ENCODE measurements at regions not wholly inside any gene's neighbourhood (a gene's known extent, or its start where the extent isn't known, plus 50 kb on each side); places are given as distances from the start of the nearest gene placed in this dataset.

DNA sequence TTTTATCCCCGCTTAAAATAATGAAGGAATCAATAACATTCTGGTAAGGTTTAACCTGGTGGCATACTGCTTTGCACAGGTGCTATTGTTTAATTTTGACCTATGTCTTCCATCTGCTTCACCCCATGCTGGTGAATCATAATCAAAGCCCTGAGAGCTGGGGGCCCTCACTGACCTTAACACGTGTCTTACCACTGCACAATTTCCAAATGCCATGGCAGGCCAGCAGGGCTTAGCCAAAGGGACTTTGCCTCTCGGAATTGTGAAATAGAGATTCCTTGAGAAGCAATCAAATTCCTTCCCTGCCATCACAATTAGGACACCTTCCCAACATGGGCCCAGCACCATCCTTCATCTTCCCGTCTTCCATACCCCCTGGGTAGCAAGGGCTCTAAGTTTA lies 242.6 kb upstream of the THBS1 start:
- no peak overlapping the region for H3K4me2 ChIP-seq (ENCODE audit: low read length)
- TF ChIP-seq, protein P1, sequence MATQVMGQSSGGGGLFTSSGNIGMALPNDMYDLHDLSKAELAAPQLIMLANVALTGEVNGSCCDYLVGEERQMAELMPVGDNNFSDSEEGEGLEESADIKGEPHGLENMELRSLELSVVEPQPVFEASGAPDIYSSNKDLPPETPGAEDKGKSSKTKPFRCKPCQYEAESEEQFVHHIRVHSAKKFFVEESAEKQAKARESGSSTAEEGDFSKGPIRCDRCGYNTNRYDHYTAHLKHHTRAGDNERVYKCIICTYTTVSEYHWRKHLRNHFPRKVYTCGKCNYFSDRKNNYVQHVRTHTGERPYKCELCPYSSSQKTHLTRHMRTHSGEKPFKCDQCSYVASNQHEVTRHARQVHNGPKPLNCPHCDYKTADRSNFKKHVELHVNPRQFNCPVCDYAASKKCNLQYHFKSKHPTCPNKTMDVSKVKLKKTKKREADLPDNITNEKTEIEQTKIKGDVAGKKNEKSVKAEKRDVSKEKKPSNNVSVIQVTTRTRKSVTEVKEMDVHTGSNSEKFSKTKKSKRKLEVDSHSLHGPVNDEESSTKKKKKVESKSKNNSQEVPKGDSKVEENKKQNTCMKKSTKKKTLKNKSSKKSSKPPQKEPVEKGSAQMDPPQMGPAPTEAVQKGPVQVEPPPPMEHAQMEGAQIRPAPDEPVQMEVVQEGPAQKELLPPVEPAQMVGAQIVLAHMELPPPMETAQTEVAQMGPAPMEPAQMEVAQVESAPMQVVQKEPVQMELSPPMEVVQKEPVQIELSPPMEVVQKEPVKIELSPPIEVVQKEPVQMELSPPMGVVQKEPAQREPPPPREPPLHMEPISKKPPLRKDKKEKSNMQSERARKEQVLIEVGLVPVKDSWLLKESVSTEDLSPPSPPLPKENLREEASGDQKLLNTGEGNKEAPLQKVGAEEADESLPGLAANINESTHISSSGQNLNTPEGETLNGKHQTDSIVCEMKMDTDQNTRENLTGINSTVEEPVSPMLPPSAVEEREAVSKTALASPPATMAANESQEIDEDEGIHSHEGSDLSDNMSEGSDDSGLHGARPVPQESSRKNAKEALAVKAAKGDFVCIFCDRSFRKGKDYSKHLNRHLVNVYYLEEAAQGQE (IDR thresholded peaks at IDR 0.05; ENCODE audit: borderline replicate concordance): no peak
- TF ChIP-seq, protein P2, sequence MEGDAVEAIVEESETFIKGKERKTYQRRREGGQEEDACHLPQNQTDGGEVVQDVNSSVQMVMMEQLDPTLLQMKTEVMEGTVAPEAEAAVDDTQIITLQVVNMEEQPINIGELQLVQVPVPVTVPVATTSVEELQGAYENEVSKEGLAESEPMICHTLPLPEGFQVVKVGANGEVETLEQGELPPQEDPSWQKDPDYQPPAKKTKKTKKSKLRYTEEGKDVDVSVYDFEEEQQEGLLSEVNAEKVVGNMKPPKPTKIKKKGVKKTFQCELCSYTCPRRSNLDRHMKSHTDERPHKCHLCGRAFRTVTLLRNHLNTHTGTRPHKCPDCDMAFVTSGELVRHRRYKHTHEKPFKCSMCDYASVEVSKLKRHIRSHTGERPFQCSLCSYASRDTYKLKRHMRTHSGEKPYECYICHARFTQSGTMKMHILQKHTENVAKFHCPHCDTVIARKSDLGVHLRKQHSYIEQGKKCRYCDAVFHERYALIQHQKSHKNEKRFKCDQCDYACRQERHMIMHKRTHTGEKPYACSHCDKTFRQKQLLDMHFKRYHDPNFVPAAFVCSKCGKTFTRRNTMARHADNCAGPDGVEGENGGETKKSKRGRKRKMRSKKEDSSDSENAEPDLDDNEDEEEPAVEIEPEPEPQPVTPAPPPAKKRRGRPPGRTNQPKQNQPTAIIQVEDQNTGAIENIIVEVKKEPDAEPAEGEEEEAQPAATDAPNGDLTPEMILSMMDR (IDR thresholded peaks at IDR 0.05; ENCODE audit: poor library complexity, severe bottlenecking): no peak
- TF ChIP-seq RAD21 (conservative IDR thresholded peaks at IDR 0.05): no peak
- TF ChIP-seq POLR2AphosphoS5 (IDR thresholded peaks at IDR 0.05): no peak
- no peak for TF ChIP-seq MXI1 (conservative IDR thresholded peaks at IDR 0.05; ENCODE audit: poor library complexity, severe bottlenecking)
- no peak for TF ChIP-seq EP300 (conservative IDR thresholded peaks at IDR 0.05; ENCODE audit: poor library complexity, severe bottlenecking)
- TF ChIP-seq EZH2 (IDR thresholded peaks at IDR 0.05; ENCODE audit: borderline replicate concordance, insufficient read depth, low read length, poor library complexity, severe bottlenecking): no peak
- no peak for TF ChIP-seq TAF1 (IDR thresholded peaks at IDR 0.05; ENCODE audit: low read depth)
- TF ChIP-seq SMC3 (conservative IDR thresholded peaks at IDR 0.05; ENCODE audit: poor library complexity): no peak
- no peaks in the 10 kb centered on the region for H3F3A ChIP-seq (ENCODE audit: insufficient read depth, low read length, poor library complexity, severe bottlenecking)
- no peaks in the 10 kb centered on the region for H3K27me3 ChIP-seq (ENCODE audit: insufficient read depth, low read depth, low read length)
- no peak overlapping the region for H3K27ac ChIP-seq (ENCODE audit: low read length)
- H3K9me3 ChIP-seq (ENCODE audit: low read length): no peaks in the 10 kb centered on the region
- H3K36me3 ChIP-seq (ENCODE audit: insufficient read depth, low read length): no peaks in the 10 kb centered on the region
- no peaks in the 10 kb centered on the region for H3K79me2 ChIP-seq (replicated peaks; ENCODE audit: insufficient read depth, low read length)
- H3K4me3 ChIP-seq (ENCODE audit: low read length): no peak overlapping the region
- no peak overlapping the region for H3K9ac ChIP-seq (ENCODE audit: low read length)
- H2AFZ ChIP-seq (ENCODE audit: low read depth, low read length): no peak overlapping the region
- H3K9me2 ChIP-seq (ENCODE audit: insufficient read depth, low read length): no peaks in the 10 kb centered on the region
- H4K20me1 ChIP-seq (ENCODE audit: insufficient read depth): no peaks in the 10 kb centered on the region

DNA sequence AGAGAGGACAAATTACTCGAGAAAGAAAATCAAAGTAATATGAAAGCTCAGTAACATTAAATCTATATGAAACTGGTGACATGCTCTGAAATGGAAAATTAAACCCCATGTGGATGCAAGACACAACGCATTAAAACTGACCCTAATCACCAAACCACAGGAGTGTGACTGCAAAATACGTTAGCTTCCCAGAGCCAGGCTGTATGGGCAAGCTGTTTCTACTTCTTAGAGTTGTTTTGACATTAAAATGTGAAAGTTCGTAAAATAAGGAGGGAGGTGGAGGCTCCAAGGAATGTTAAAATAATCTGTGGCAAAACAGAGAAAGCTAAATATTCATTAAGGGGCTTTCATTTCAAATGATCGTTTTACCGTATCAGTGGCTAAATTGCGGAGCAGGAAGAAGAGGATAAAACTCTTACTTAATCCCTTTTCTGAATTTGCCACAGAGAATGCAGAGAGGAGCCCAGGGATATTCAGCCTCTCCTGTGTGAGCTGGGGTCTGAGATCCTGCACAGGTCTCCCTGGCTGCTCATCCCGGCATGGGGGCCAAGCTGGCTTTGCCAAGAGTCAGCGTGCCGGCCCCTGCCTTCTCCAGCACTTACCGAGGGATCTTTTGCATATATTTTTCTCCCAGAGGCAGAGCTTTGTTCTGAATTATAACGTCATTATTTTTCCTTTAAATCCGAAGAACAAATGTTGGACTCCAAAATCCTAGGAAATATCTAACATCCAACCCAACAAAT lies 239.8 kb upstream of the THBS1 start:
- H3F3A ChIP-seq (ENCODE audit: insufficient read depth, low read length, poor library complexity, severe bottlenecking): no peaks in the 10 kb centered on the region
- H3K9ac ChIP-seq (ENCODE audit: low read length): no peak overlapping the region
- no peaks in the 10 kb centered on the region for H4K20me1 ChIP-seq (ENCODE audit: insufficient read depth)
- H3K27ac ChIP-seq (ENCODE audit: low read length): no peak overlapping the region
- H3K4me2 ChIP-seq (ENCODE audit: low read length): no peak overlapping the region
- H3K36me3 ChIP-seq (ENCODE audit: insufficient read depth, low read length): no peaks in the 10 kb centered on the region
- H3K4me3 ChIP-seq (ENCODE audit: low read length): no peak overlapping the region
- H3K9me2 ChIP-seq (ENCODE audit: insufficient read depth, low read length): no peaks in the 10 kb centered on the region
- TF ChIP-seq MXI1 (conservative IDR thresholded peaks at IDR 0.05; ENCODE audit: poor library complexity, severe bottlenecking) (no peak), TAF1 (IDR thresholded peaks at IDR 0.05; ENCODE audit: low read depth) (no peak), RAD21 (conservative IDR thresholded peaks at IDR 0.05) (no peak), EP300 (conservative IDR thresholded peaks at IDR 0.05; ENCODE audit: poor library complexity, severe bottlenecking) (no peak), EZH2 (IDR thresholded peaks at IDR 0.05; ENCODE audit: borderline replicate concordance, insufficient read depth, low read length, poor library complexity, severe bottlenecking) (no peak), SMC3 (conservative IDR thresholded peaks at IDR 0.05; ENCODE audit: poor library complexity) (no peak), POLR2AphosphoS5 (IDR thresholded peaks at IDR 0.05) (no peak)
- TF ChIP-seq, protein P2 (IDR thresholded peaks at IDR 0.05; ENCODE audit: poor library complexity, severe bottlenecking): no peak
- TF ChIP-seq, protein P1 (IDR thresholded peaks at IDR 0.05; ENCODE audit: borderline replicate concordance): no peak
- no peaks in the 10 kb centered on the region for H3K27me3 ChIP-seq (ENCODE audit: insufficient read depth, low read depth, low read length)
- no peaks in the 10 kb centered on the region for H3K79me2 ChIP-seq (replicated peaks; ENCODE audit: insufficient read depth, low read length)
- H2AFZ ChIP-seq (ENCODE audit: low read depth, low read length): no peak overlapping the region
- no peaks in the 10 kb centered on the region for H3K9me3 ChIP-seq (ENCODE audit: low read length)
